ENCODE measurements at regions not wholly inside any gene's neighbourhood (a gene's known extent, or its start where the extent isn't known, plus 50 kb on each side); places are given as distances from the start of the nearest gene placed in this dataset.
"Not testable (repeated sequence)": the region's sequence is repeated elsewhere in the genome, so short reads cannot be mapped to it uniquely, and the experiment has no call there.

DNA sequence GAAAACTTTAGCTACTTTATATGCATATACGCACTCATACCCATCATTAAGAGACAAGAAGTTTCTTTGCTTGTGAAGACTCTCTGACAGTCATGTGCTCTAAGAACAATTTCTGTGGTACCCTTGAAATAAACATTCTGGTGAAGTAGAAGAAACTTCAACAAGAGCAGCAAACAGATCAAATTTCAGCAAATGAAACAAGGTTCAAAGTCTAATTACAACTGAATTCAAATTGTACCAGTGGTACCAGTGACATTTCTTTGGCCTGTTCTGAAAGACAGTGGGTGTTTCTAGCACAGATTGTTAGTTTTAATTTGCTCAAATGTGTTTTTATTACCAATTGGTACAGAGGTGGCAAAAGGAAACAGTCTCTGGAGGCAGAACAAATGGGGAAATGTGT, 391.0 kb downstream of the CHSY3 start:
- Histone ChIP-seq H4K91ac (ENCODE audit: low read depth, low read length, poor library complexity) (no peak overlapping the region), H2AFZ (ENCODE audit: low read length) (no peak overlapping the region), H3K4me2 (ENCODE audit: insufficient read depth, low read length, poor library complexity, severe bottlenecking) (no peak overlapping the region), H3K9me3 (replicated peaks in 1 of 2; ENCODE audit: control insufficient read depth in 2 of 2, insufficient read depth in 1 of 2, low read depth in 1 of 2, low read length in 2 of 2) (no peaks in the 10 kb centered on the region), H3K4me1 (ENCODE audit: control insufficient read depth in 2 of 2, insufficient read depth in 1 of 2, low read depth in 1 of 2, low read length in 2 of 2) (no peaks in the 10 kb centered on the region), H3K14ac (ENCODE audit: low read length) (no peak overlapping the region), H2AK5ac (ENCODE audit: low read depth, low read length) (no peak overlapping the region), H4K8ac (ENCODE audit: low read depth, low read length) (no peak overlapping the region), H3K27me3 (ENCODE audit: control insufficient read depth in 3 of 3, insufficient read depth in 3 of 3, low read depth in 1 of 3, low read length in 3 of 3) (no peaks in the 10 kb centered on the region), H2BK12ac (ENCODE audit: low read length) (no peak overlapping the region), H3K18ac (ENCODE audit: low read length) (no peak overlapping the region), H3K36me3 (replicated peaks in 1 of 2; ENCODE audit: control insufficient read depth in 2 of 2, insufficient read depth in 2 of 2, low read length in 2 of 2) (no peaks in the 10 kb centered on the region), H3K23ac (ENCODE audit: low read depth, low read length, poor library complexity) (no peak overlapping the region), H3K27ac (replicated peaks; ENCODE audit: low read length) (no peak overlapping the region), H2BK5ac (ENCODE audit: low read length) (no peak overlapping the region), H3K9ac (ENCODE audit: low read depth, low read length, poor library complexity) (no peak overlapping the region), H2BK120ac (ENCODE audit: low read depth, low read length) (no peak overlapping the region), H3K79me1 (ENCODE audit: low read depth, low read length) (no peaks in the 10 kb centered on the region), H3K4me3 (ENCODE audit: low read length in 2 of 2) (no peak overlapping the region), H2BK15ac (ENCODE audit: low read length) (no peak overlapping the region), H3K4ac (ENCODE audit: low read length) (no peak overlapping the region)
- DNase-seq (ENCODE audit: low spot score): no peak
- WGBS, 2 donors (ENCODE audit: extremely low coverage in 2 of 2, insufficient read length in 2 of 2, insufficient replicate concordance in 1 of 2): no CpG with 5 or more reads among the region's 1 CpG

DNA sequence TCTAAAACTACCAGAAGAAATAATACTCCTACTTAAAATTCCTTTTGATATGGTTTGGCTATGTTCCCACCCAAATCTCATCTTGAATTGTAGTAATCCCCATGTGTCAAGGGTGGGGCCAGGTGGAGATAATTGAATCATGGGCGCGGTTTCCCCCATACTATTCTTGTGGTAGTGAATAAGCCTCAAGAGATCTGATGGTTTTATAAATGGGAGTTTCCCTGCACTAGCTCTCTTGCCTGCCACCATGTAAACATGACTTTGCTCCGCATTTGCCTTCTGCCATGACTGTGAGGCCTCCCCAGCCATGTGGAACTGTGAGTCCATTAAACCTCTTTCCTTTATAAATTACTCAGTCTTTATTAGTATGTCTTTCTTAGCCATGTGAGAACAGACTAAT, 390.5 kb downstream of the CHSY3 start:
- not testable (repeated sequence) for H3K27ac ChIP-seq (replicated peaks; ENCODE audit: low read length); H2BK120ac ChIP-seq (ENCODE audit: low read depth, low read length); H2AK5ac ChIP-seq (ENCODE audit: low read depth, low read length); H3K9me3 ChIP-seq (replicated peaks in 1 of 2; ENCODE audit: control insufficient read depth in 2 of 2, insufficient read depth in 1 of 2, low read depth in 1 of 2, low read length in 2 of 2); H3K4me1 ChIP-seq (ENCODE audit: control insufficient read depth in 2 of 2, insufficient read depth in 1 of 2, low read depth in 1 of 2, low read length in 2 of 2); H3K23ac ChIP-seq (ENCODE audit: low read depth, low read length, poor library complexity); H2BK5ac ChIP-seq (ENCODE audit: low read length); H3K9ac ChIP-seq (ENCODE audit: low read depth, low read length, poor library complexity); H3K18ac ChIP-seq (ENCODE audit: low read length); DNase-seq (ENCODE audit: low spot score); H3K36me3 ChIP-seq (replicated peaks in 1 of 2; ENCODE audit: control insufficient read depth in 2 of 2, insufficient read depth in 2 of 2, low read length in 2 of 2); H3K79me1 ChIP-seq (ENCODE audit: low read depth, low read length); H3K4ac ChIP-seq (ENCODE audit: low read length); H3K14ac ChIP-seq (ENCODE audit: low read length); H4K91ac ChIP-seq (ENCODE audit: low read depth, low read length, poor library complexity); H3K4me2 ChIP-seq (ENCODE audit: insufficient read depth, low read length, poor library complexity, severe bottlenecking); H2BK12ac ChIP-seq (ENCODE audit: low read length); H3K27me3 ChIP-seq (ENCODE audit: control insufficient read depth in 3 of 3, insufficient read depth in 3 of 3, low read depth in 1 of 3, low read length in 3 of 3); H2AFZ ChIP-seq (ENCODE audit: low read length); H2BK15ac ChIP-seq (ENCODE audit: low read length); H3K4me3 ChIP-seq (ENCODE audit: low read length in 2 of 2); H4K8ac ChIP-seq (ENCODE audit: low read depth, low read length)
- no CpG with 5 or more reads among the region's 3 CpGs for WGBS, 2 donors (ENCODE audit: extremely low coverage in 2 of 2, insufficient read length in 2 of 2, insufficient replicate concordance in 1 of 2)

DNA sequence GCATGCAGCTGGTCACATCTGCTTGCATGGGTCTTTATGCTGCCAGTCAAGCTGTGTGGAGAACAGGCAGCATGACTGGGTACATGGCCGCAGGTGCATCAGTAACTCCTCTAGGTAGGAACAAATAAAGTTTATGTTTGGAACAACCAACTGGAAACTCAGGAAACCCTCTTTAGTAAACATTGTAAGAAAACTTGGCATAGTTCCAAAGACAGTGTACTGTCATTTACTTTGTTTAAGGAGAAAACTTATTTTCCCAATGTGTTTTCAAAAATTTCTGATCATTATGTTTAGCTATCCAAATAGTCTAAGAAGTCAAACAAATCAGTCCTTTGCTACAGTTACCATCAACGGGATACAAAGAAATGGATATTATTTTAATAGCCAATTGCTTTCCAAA, 386.0 kb downstream of the CHSY3 start:
- no peak overlapping the region for H2BK12ac ChIP-seq (ENCODE audit: low read length)
- no peak overlapping the region for H3K18ac ChIP-seq (ENCODE audit: low read length)
- no peaks in the 10 kb centered on the region for H3K9me3 ChIP-seq (replicated peaks in 1 of 2; ENCODE audit: control insufficient read depth in 2 of 2, insufficient read depth in 1 of 2, low read depth in 1 of 2, low read length in 2 of 2)
- H3K27me3 ChIP-seq (ENCODE audit: control insufficient read depth in 3 of 3, insufficient read depth in 3 of 3, low read depth in 1 of 3, low read length in 3 of 3): no peaks in the 10 kb centered on the region
- no peak overlapping the region for H2BK5ac ChIP-seq (ENCODE audit: low read length)
- no peak overlapping the region for H3K27ac ChIP-seq (replicated peaks; ENCODE audit: low read length)
- no peaks in the 10 kb centered on the region for H3K4me1 ChIP-seq (ENCODE audit: control insufficient read depth in 2 of 2, insufficient read depth in 1 of 2, low read depth in 1 of 2, low read length in 2 of 2)
- no peak overlapping the region for H4K91ac ChIP-seq (ENCODE audit: low read depth, low read length, poor library complexity)
- H2AK5ac ChIP-seq (ENCODE audit: low read depth, low read length): no peak overlapping the region
- no peak overlapping the region for H3K4ac ChIP-seq (ENCODE audit: low read length)
- no CpG with 5 or more reads among the region's 2 CpGs for WGBS, 2 donors (ENCODE audit: extremely low coverage in 2 of 2, insufficient read length in 2 of 2, insufficient replicate concordance in 1 of 2)
- H3K36me3 ChIP-seq (replicated peaks in 1 of 2; ENCODE audit: control insufficient read depth in 2 of 2, insufficient read depth in 2 of 2, low read length in 2 of 2): no peaks in the 10 kb centered on the region
- H3K14ac ChIP-seq (ENCODE audit: low read length): no peak overlapping the region
- no peak overlapping the region for H2BK120ac ChIP-seq (ENCODE audit: low read depth, low read length)
- H3K23ac ChIP-seq (ENCODE audit: low read depth, low read length, poor library complexity): no peak overlapping the region
- no peak overlapping the region for H3K4me2 ChIP-seq (ENCODE audit: insufficient read depth, low read length, poor library complexity, severe bottlenecking)
- H3K79me1 ChIP-seq (ENCODE audit: low read depth, low read length): no peaks in the 10 kb centered on the region
- DNase-seq (ENCODE audit: low spot score): no peak
- H2AFZ ChIP-seq (ENCODE audit: low read length): no peak overlapping the region
- H2BK15ac ChIP-seq (ENCODE audit: low read length): no peak overlapping the region
- no peak overlapping the region for H4K8ac ChIP-seq (ENCODE audit: low read depth, low read length)
- no peak overlapping the region for H3K4me3 ChIP-seq (ENCODE audit: low read length in 2 of 2)
- no peak overlapping the region for H3K9ac ChIP-seq (ENCODE audit: low read depth, low read length, poor library complexity)

DNA sequence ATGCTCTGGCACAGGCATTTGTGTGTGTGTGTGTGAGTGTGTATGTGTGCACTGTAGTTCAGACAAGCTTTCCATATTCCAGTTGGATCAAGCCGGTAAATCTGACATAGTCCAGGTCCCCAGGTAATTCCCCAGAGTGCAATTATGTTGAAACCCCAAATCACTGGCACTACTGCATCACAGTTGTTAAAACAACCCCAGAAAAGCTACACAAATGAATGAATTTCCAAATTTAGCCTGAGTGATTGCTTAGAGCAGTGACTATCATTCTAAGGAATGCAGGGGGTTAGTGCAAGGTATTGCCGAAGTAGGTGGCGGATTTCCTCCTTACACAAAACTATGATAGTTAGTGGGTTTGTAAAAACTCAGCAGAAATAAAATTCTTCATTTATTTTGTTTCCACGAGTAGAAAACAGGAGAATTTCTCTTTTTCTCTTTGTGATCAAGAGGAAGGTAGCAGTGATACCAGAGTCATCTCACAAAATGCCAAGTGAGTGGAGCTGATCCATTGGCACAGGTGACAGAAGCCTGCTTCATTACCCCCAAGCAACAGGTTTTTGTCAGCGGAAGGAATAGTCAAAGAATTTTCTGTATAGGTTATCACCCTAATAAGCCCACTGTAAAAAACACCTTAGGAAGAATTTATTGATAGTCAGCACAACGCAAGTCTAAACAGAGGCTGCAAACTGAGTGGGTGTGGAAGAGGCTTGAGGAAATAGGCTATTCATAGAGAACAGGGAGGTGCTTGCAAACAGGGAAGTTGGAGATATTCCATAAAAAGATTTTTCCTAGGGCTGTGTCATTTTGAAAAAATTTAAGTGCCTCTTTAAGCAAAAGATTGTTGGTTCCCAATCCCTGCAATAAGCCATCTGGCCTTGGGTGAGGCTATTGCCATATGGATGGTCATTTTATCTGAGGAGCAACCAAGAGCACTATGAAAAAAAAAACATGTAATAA, 385.1 kb downstream of the CHSY3 start:
- Histone ChIP-seq H4K8ac (ENCODE audit: low read depth, low read length) (no peak overlapping the region), H4K91ac (ENCODE audit: low read depth, low read length, poor library complexity) (no peak overlapping the region), H3K4ac (ENCODE audit: low read length) (no peak overlapping the region), H3K27ac (replicated peaks; ENCODE audit: low read length) (no peak overlapping the region), H3K4me3 (ENCODE audit: low read length in 2 of 2) (no peak overlapping the region), H2AK5ac (ENCODE audit: low read depth, low read length) (no peak overlapping the region), H3K9ac (ENCODE audit: low read depth, low read length, poor library complexity) (no peak overlapping the region), H2BK5ac (ENCODE audit: low read length) (no peak overlapping the region), H3K14ac (ENCODE audit: low read length) (no peak overlapping the region), H3K4me2 (ENCODE audit: insufficient read depth, low read length, poor library complexity, severe bottlenecking) (no peak overlapping the region), H2BK120ac (ENCODE audit: low read depth, low read length) (no peak overlapping the region), H3K18ac (ENCODE audit: low read length) (no peak overlapping the region), H2BK15ac (ENCODE audit: low read length) (no peak overlapping the region), H3K23ac (ENCODE audit: low read depth, low read length, poor library complexity) (no peak overlapping the region), H3K27me3 (ENCODE audit: control insufficient read depth in 3 of 3, insufficient read depth in 3 of 3, low read depth in 1 of 3, low read length in 3 of 3) (no peaks in the 10 kb centered on the region), H3K9me3 (replicated peaks in 1 of 2; ENCODE audit: control insufficient read depth in 2 of 2, insufficient read depth in 1 of 2, low read depth in 1 of 2, low read length in 2 of 2) (no peaks in the 10 kb centered on the region), H3K79me1 (ENCODE audit: low read depth, low read length) (no peaks in the 10 kb centered on the region), H2BK12ac (ENCODE audit: low read length) (no peak overlapping the region), H3K36me3 (replicated peaks in 1 of 2; ENCODE audit: control insufficient read depth in 2 of 2, insufficient read depth in 2 of 2, low read length in 2 of 2) (no peaks in the 10 kb centered on the region), H2AFZ (ENCODE audit: low read length) (no peak overlapping the region), H3K4me1 (ENCODE audit: control insufficient read depth in 2 of 2, insufficient read depth in 1 of 2, low read depth in 1 of 2, low read length in 2 of 2) (no peaks in the 10 kb centered on the region)
- DNase-seq (ENCODE audit: low spot score): no peak
- WGBS, 2 donors (ENCODE audit: extremely low coverage in 2 of 2, insufficient read length in 2 of 2, insufficient replicate concordance in 1 of 2): no CpG with 5 or more reads among the region's 6 CpGs

Data from neuronal stem cell (in vitro differentiated cells).